SK-N-SH (cell line): ENCODE measurements at regions not wholly inside any gene's neighbourhood (a gene's known extent, or its start where the extent isn't known, plus 50 kb on each side); places are given as distances from the start of the nearest gene placed in this dataset.

Source experiments
- CTCF ChIA-PET: fragments of 300-600, 350-600 bp; formaldehyde crosslinking; extraction: SDS; loops from one replicate; lab custom pipeline; 2021; lab: Yijun Ruan, JAX
- POLR2A ChIA-PET: fragments of 350-600 bp; sonication (Branson Sonifier 250); formaldehyde crosslinking; extraction: SDS; loops from one replicate; lab custom pipeline; 2020; ENCODE audit warnings: antibody characterized with exemption, inconsistent platforms; lab: Yijun Ruan, JAX
- DNase-seq: peaks from one replicate; pipeline ENCODE4 v3.0.0; 2012
- H2AFZ ChIP-seq: fragments of 200-600 bp; sonication (generic); 2 replicates; pipeline ENCODE4 v1.8.1; 2016; ENCODE audit warnings: antibody characterized with exemption, mild to moderate bottlenecking, low read depth
- H3F3A ChIP-seq: fragments of 200-600 bp; sonication (generic); replicated peaks from 2 replicates; pipeline ENCODE3; 2016; ENCODE audit warnings: antibody characterized with exemption, mild to moderate bottlenecking; ENCODE audit not compliant: insufficient read depth
- H3K27ac ChIP-seq, 2 experiments: fragments of 200-500 bp in 1 of 2; fragments of 200-600 bp in 1 of 2; sonication (Bioruptor generic) in 1 of 2; sonication (generic), shearing (Covaris generic) in 1 of 2; 2 replicates each; pipeline versions ENCODE4 v1.5.1 to v1.6.1; 2014 to 2016; ENCODE audit warnings: low read depth in 2 of 2, inconsistent platforms in 1 of 2, low read length in 1 of 2, mild to moderate bottlenecking in 1 of 2, mixed read lengths in 1 of 2
- H3K27me3 ChIP-seq: fragments of 200-600 bp; sonication (generic), shearing (Covaris generic); 2 replicates; pipeline ENCODE4 v1.6.1; 2016; ENCODE audit warnings: mixed run types; ENCODE audit not compliant: insufficient read depth
- H3K36me3 ChIP-seq, 2 experiments: fragments of 200-500 bp in 1 of 2; fragments of 200-600 bp in 1 of 2; sonication (Bioruptor generic) in 1 of 2; sonication (generic) in 1 of 2; replicated peaks in 1 of 2; 2 replicates each; pipeline versions ENCODE3 to v1.5.1; 2014 to 2016; ENCODE audit warnings: low read length in 1 of 2, mild to moderate bottlenecking in 1 of 2; ENCODE audit not compliant: insufficient read depth in 2 of 2, control insufficient read depth in 1 of 2
- H3K4me1 ChIP-seq, 2 experiments: fragments of 200-500 bp in 1 of 2; fragments of 200-600 bp in 1 of 2; sonication (Bioruptor generic) in 1 of 2; sonication (generic), shearing (Covaris generic) in 1 of 2; 2 replicates each; pipeline versions ENCODE4 v1.5.1 to v1.6.1; 2014 to 2016; ENCODE audit warnings: low read depth in 1 of 2, low read length in 1 of 2, mixed run types in 1 of 2; ENCODE audit not compliant: insufficient read depth in 2 of 2, control insufficient read depth in 1 of 2
- H3K4me2 ChIP-seq: fragments of 200-600 bp; sonication (generic), shearing (Covaris generic); 2 replicates; pipeline ENCODE4 v1.6.1; 2017; ENCODE audit warnings: mixed run types
- H3K4me3 ChIP-seq, 2 experiments: fragments of 200-500 bp in 1 of 2; fragments of 200-600 bp in 1 of 2; sonication (Bioruptor generic) in 1 of 2; sonication (generic), shearing (Covaris generic) in 1 of 2; 2 replicates each; pipeline versions ENCODE4 v1.5.1 to v1.8.1; 2014 to 2016; ENCODE audit warnings: low read depth in 2 of 2, inconsistent platforms in 1 of 2, low read length in 1 of 2, mild to moderate bottlenecking in 1 of 2, mixed read lengths in 1 of 2, moderate library complexity in 1 of 2
- H3K79me2 ChIP-seq: fragments of 200-600 bp; sonication (generic); 2 replicates; pipeline ENCODE4 v1.8.1; 2017; ENCODE audit warnings: mild to moderate bottlenecking; ENCODE audit not compliant: insufficient read depth
- H3K9ac ChIP-seq: fragments of 200-600 bp; sonication (generic); 2 replicates; pipeline ENCODE4 v1.6.1; 2017; ENCODE audit warnings: mixed run types
- H3K9me2 ChIP-seq: fragments of 200-600 bp; sonication (generic); 2 replicates; pipeline ENCODE4 v1.6.1; 2017; ENCODE audit warnings: mixed run types
- H3K9me3 ChIP-seq: fragments of 200-600 bp; sonication (generic); 2 replicates; pipeline ENCODE4 v1.6.1; 2017; ENCODE audit warnings: mixed run types, mild to moderate bottlenecking, moderate library complexity
- H4K20me1 ChIP-seq: fragments of 200-600 bp; sonication (generic); 2 replicates; pipeline ENCODE4 v1.6.1; 2017; ENCODE audit warnings: mild to moderate bottlenecking, mixed run types; ENCODE audit not compliant: insufficient read depth
- CTCF ChIP-seq: fragments of 200-600 bp; sonication (generic); IDR thresholded peaks from 2 replicates; pipeline ENCODE4 v1.6.1; 2017; ENCODE audit warnings: antibody characterized with exemption, mild to moderate bottlenecking, moderate library complexity
- FOSL2 ChIP-seq: IDR thresholded peaks from 2 replicates; pipeline ENCODE4 v1.4.0; 2012; ENCODE audit warnings: low read depth, mild to moderate bottlenecking, moderate library complexity, borderline replicate concordance
- GATA2 ChIP-seq: sonication (generic); formaldehyde crosslinking; IDR thresholded peaks from 2 replicates; pipeline ENCODE4 v1.5.0; 2020; ENCODE audit warnings: mild to moderate bottlenecking, missing genetic modification reagents
- JUND ChIP-seq: IDR thresholded peaks from 2 replicates; pipeline ENCODE4 v1.4.0; 2012
- NFIC ChIP-seq: IDR thresholded peaks from 2 replicates; pipeline ENCODE4 v1.4.0; 2012; ENCODE audit warnings: borderline replicate concordance
- PBX3 ChIP-seq: IDR thresholded peaks from 2 replicates; pipeline ENCODE4; 2012
- POLR2AphosphoS5 ChIP-seq: IDR thresholded peaks from 2 replicates; pipeline ENCODE4 v1.6.1; 2012; ENCODE audit warnings: low read depth, low read length
- RAD21 ChIP-seq: IDR thresholded peaks from 2 replicates; pipeline ENCODE4 v1.6.1; 2012; ENCODE audit warnings: mild to moderate bottlenecking, low read length
- REST ChIP-seq: IDR thresholded peaks from 2 replicates; pipeline ENCODE4 v1.6.1; 2012; ENCODE audit warnings: mild to moderate bottlenecking, low read depth, low read length, moderate library complexity
- RXRA ChIP-seq: IDR thresholded peaks from 2 replicates; pipeline ENCODE4 v1.4.0; 2012; ENCODE audit warnings: low read depth, mild to moderate bottlenecking, borderline replicate concordance
- TEAD4 ChIP-seq: IDR thresholded peaks from 2 replicates; pipeline ENCODE4 v1.4.0; 2012; ENCODE audit warnings: mild to moderate bottlenecking, borderline replicate concordance; ENCODE audit not compliant: insufficient read depth
- WGBS: methylation state at CpG from one replicate; pipeline ENCODE4 v1.1.6; 2017; ENCODE audit warnings: low lambda C conversion rate; 5-methylcytosine and 5-hydroxymethylcytosine counted together

- H3K4me2 ChIP-seq, result no peak overlapping the region
- H3K9ac ChIP-seq, result no peak overlapping the region
- TF ChIP-seq PBX3 (peak; percentile 67), REST (no peak), FOSL2 (peak; percentile 24; the same call in 1 of the 2 replicates), JUND (peak; percentile 40; the same call in 1 of the 2 replicates), GATA2 (no peak), TEAD4 (peak; percentile 13; the same call in 1 of the 2 replicates)
- no peaks in the 10 kb centered on the region for H3K9me2 ChIP-seq
- CTCF ChIA-PET, result interaction anchor here (1.2 to 4.0 kb wide), 2 partner anchors 16 to 36 kb away, joined by 4 to 18 read pairs; no protein-coding TSS in a partner anchor
- H3K79me2 ChIP-seq, result no peaks in the 10 kb centered on the region
- H3K27ac ChIP-seq, result no peak overlapping the region
- DNase-seq, result no peak
- H3K27me3 ChIP-seq, result no peaks in the 10 kb centered on the region; the same call in 1 of the 2 replicates
- no peaks in the 10 kb centered on the region for H3K36me3 ChIP-seq
- no peaks in the 10 kb centered on the region for H3K9me3 ChIP-seq
- WGBS, result 57% methylated on average over 1 of the region's 5 CpGs
- POLR2A ChIA-PET, result no interaction called here
- H3F3A ChIP-seq, result no peaks in the 10 kb centered on the region
- no peak overlapping the region for H3K4me3 ChIP-seq
- H2AFZ ChIP-seq, result no peak overlapping the region
- H3K4me1 ChIP-seq, result peaks cover 0 to 6% of the 10 kb centered on the region in 2 experiments; a peak in 2 of 4 replicates
- no peaks in the 10 kb centered on the region for H4K20me1 ChIP-seq
These were observed 80.3 kb downstream of the NENF start for GRCh38 chr1:212512816-212513559.

GRCh38 chr1:212513586-212513985, 80.9 kb downstream of the NENF start:
- H3K4me3 ChIP-seq, result no peak overlapping the region
- no peak overlapping the region for H2AFZ ChIP-seq
- no peaks in the 10 kb centered on the region for H3K9me3 ChIP-seq
- H3K4me2 ChIP-seq, result no peak overlapping the region
- ChIA-PET POLR2A (no interaction called here), CTCF (interaction anchor here (1.2 to 4.0 kb wide), 2 partner anchors 16 to 36 kb away, joined by 4 to 18 read pairs; no protein-coding TSS in a partner anchor)
- H3K36me3 ChIP-seq, result no peaks in the 10 kb centered on the region
- no peaks in the 10 kb centered on the region for H3K9me2 ChIP-seq
- H3K9ac ChIP-seq, result no peak overlapping the region
- TF ChIP-seq REST, result no peak
- no peak for TF ChIP-seq POLR2AphosphoS5
- no peak for TF ChIP-seq NFIC
- no peak for TF ChIP-seq PBX3
- TF ChIP-seq RAD21, result no peak
- no peak for TF ChIP-seq CTCF
- TF ChIP-seq RXRA, result no peak
- WGBS, result 90% methylated on average over 5 of the region's 11 CpGs
- H3F3A ChIP-seq, result no peaks in the 10 kb centered on the region
- H3K79me2 ChIP-seq, result no peaks in the 10 kb centered on the region
- H3K27me3 ChIP-seq, result no peaks in the 10 kb centered on the region; the same call in 1 of the 2 replicates
- no peaks in the 10 kb centered on the region for H4K20me1 ChIP-seq
- no peak overlapping the region for H3K27ac ChIP-seq
- no peak for DNase-seq
- H3K4me1 ChIP-seq, result peaks cover 0 to 10% of the 10 kb centered on the region in 2 experiments; a peak in 2 of 4 replicates
